ES-I3 (cell line): ENCODE measurements at regions not wholly inside any gene's neighbourhood (a gene's known extent, or its start where the extent isn't known, plus 50 kb on each side); places are given as distances from the start of the nearest gene placed in this dataset.
"Not testable (repeated sequence)": the region's sequence is repeated elsewhere in the genome, so short reads cannot be mapped to it uniquely, and the experiment has no call there.

ENCODE experiments used
- H3K36me3 ChIP-seq: 2 replicates; pipeline ENCODE4 v1.6.1; 2013; ENCODE audit warnings: mild to moderate bottlenecking, low read length, control low read depth, moderate library complexity; ENCODE audit not compliant: insufficient read depth
- H3K4me1 ChIP-seq: 2 replicates; pipeline ENCODE4 v1.6.1; 2013; ENCODE audit warnings: mild to moderate bottlenecking, control low read depth, low read length; ENCODE audit not compliant: insufficient read depth
- H3K9ac ChIP-seq: 2 replicates; pipeline ENCODE4 v1.6.1; 2013; ENCODE audit warnings: low read depth, mild to moderate bottlenecking, low read length, moderate library complexity
- H3K9me3 ChIP-seq: 2 replicates; pipeline ENCODE4 v1.6.1; 2013; ENCODE audit warnings: mild to moderate bottlenecking, low read length, moderate library complexity; ENCODE audit not compliant: control insufficient read depth, insufficient read depth

DNA sequence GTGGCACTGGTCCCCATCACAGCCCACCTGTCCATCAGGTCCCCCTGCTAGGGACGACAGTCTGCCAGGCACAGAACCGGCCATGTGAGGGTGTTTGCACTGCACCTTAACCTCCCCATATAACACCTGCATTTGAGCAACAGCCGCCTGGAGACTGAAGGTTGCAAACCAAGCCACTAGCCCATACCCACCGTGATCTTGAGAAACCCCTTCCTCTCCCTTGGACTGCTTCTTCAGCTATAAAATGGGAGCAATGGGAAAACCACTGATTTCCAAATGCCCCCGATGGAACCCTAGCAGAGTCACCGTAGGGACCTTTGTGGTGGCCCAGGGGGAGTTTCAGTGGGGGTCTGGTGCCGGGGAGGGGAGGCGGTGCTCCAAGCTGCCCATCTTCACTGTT lies 120.1 kb downstream of the NPTX2 start:
- Histone ChIP-seq H3K4me1 (no peaks in the 10 kb centered on the region), H3K36me3 (no peaks in the 10 kb centered on the region), H3K9me3 (peaks cover 4% of the 10 kb centered on the region; the same call in 1 of the 2 replicates), H3K9ac (no peak overlapping the region)

DNA sequence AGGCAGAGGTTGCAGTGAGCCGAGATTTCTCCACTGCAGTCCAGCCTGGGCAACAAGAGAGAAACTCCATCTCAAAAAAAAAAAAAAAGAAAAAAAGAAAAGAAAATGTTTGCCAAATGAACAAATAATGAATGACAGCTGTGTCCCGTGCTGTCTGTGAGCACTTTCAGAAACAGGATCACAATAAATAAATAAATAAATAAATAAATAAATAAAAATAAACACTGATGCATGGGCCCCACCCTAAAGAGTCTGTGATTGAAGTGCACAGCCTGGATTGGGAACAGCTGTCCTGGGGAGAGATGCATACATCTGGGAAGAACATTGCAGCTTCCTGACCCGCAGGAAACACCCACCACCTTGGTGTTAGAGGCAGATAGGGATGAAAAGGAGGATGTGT lies 123.6 kb downstream of the NPTX2 start:
- no peak overlapping the region for H3K9ac ChIP-seq
- H3K36me3 ChIP-seq = no peaks in the 10 kb centered on the region
- H3K4me1 ChIP-seq = no peaks in the 10 kb centered on the region
- no peaks in the 10 kb centered on the region for H3K9me3 ChIP-seq

DNA sequence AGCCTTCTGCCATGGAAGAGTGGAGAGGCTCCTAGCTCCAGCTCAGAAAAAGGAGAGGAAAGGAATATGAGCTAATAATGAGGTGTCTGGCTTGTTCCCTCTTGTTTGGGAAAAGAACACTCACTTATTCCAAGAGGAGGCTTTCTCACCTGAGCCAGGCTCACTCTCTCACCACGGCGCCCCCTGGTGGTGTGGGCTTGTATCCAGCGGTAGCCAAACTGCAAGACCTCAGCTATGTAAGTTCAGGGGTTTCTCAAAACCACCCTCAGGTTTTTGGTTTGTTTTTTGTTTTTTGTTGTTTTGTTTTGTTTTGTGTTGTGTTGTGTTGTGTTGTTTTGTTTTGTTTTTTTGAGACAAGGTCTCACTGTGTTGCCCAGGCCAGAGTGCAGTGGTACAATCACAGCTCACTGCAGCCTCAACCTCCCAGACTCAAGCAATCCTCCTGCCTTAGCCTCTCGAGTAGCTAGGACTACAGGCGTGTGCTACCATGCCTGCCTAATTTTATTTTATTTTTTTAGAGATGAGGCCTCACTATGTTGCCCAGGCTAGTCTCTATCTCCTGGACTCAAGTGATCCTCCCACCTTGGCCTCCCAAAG lies 124.0 kb downstream of the TMEM130 start:
- Histone ChIP-seq H3K9ac (no peak overlapping the region), H3K4me1 (no peaks in the 10 kb centered on the region), H3K36me3 (no peaks in the 10 kb centered on the region), H3K9me3 (no peaks in the 10 kb centered on the region)

DNA sequence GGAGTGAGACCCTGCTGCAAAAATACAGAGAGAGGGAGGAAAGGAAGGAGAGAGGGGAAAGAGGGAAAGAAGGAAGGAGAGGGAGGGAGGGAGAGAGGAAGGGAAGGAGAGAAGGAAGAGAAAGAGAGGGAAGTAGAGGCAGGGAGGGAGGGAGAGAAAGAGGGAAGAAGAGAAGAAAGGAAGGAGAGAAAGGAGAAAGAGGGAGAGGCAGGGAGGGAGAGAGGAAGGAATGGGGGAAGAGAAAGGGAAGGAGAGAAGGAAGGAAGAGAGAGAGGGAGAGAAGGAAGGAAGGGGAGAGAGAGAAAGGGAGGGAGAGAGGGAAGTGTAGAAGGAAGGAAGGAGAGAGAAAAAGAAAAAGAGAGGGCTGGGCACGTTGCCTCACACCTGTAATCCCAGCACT lies 121.7 kb downstream of the TMEM130 start:
- H3K36me3 ChIP-seq = no peaks in the 10 kb centered on the region
- H3K9me3 ChIP-seq = no peaks in the 10 kb centered on the region
- H3K9ac ChIP-seq = no peak overlapping the region
- H3K4me1 ChIP-seq = no peaks in the 10 kb centered on the region

DNA sequence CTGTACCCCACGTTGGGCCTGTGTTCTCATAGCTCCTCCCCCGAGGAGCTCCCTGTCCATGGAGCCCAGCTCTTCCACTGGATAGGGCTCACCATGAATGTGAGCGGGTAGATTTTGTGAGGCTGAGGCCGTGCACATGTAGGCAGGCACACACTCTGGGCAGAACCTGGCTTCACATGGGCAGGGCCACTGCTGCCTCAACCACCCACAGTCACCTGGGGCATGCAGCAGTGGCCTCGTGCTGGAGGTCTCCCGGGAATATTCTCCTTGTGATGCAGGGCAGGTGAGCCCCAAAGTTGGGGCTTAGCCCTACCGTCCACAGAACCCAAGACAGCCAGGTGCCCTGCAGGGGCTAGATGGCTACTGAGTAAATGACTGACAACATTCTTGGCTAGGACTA lies 116.6 kb downstream of the TMEM130 start:
- Histone ChIP-seq H3K4me1 (peaks cover 3% of the 10 kb centered on the region; the same call in 1 of the 2 replicates), H3K9ac (no peak overlapping the region), H3K9me3 (no peaks in the 10 kb centered on the region), H3K36me3 (no peaks in the 10 kb centered on the region)

DNA sequence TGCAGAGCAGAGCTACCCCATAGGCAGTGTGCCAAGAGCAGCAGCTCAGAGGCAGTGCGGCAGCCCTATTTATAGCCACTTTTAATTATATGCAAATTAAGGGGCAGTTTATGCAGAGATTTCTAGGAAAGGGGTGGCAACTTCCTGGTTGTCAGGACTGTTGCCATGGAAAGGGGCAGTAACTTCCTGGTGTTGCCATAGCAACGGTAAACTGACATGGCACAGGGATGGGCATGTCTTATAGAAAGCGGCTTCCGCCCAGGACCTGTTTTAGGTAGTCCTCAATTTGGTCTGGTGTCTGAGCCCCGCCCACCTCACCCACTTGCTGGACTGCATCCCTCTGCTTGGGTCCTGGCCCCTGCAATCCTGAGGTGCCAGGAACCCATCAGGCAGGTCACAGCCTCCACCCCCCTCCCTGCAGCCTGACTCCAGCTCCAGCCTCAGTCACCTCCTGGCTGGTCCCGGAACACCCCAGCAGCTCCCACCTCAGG lies 115.8 kb downstream of the TMEM130 start:
- Histone ChIP-seq H3K4me1 (peaks cover 3% of the 10 kb centered on the region; the same call in 1 of the 2 replicates), H3K9me3 (no peaks in the 10 kb centered on the region), H3K9ac (no peak overlapping the region)

DNA sequence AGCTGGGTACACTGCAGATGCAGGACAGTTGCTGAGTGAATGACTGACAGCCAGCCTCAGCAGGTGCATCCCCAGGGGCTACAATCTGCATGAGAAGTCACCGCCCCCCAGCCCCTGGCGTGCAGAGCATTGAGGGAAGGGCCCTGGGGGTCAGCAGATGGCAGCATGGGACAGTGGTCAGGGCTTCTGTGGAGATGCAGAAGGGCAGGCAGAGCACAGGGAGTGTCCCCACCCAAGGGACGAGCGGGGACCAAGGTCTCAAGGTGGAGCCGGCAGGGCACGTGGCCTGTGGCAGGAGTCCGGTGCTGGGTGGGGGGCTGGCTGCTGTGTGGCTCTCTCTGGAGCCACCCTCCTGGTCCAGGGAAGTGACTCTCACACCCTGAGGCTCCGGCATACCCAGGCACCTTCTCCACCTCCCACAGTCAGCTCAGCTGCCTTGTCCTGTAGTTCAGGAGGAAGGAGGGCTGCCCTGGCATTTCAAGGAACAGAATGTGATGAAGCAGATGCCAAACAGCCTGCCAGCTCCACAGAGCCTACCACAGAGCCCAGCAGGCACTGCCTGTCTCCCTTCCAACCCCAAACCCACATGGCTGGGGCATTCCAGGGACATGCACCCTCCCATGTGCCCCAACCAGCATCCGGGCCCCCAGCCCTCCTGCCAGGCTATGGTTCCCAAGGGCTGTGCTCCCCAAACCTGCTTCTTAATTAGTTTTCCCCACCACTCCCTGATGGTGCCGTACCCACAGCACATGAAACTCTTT lies 114.5 kb downstream of the TMEM130 start:
- Histone ChIP-seq H3K36me3 (no peaks in the 10 kb centered on the region), H3K9me3 (no peaks in the 10 kb centered on the region), H3K4me1 (peaks cover 7% of the 10 kb centered on the region; the same call in 1 of the 2 replicates), H3K9ac (no peak overlapping the region)

More for the DNA sequence above, 115.8 kb downstream of the TMEM130 start:
- no peaks in the 10 kb centered on the region for H3K36me3 ChIP-seq

DNA sequence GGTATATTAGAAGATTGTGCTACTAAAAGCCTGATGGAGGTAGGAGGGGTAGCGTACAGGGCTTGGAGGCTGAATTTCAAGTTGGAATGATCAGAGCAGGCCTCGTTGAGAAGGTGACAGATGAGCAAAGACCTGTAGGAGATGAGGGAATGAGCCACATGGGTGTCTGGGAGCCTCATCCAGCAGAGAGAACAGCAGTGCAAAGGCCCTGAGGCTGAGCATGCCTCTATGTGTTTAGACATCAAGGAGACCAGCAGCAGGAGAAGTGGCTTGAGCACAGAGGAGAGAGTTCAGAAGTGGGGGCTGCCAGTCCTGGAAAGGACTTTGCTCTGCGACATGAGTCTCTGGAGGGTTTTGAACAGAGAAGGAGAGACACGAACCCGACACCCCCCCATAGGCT lies 111.7 kb downstream of the TMEM130 start:
- H3K9ac ChIP-seq = no peak overlapping the region
- no peaks in the 10 kb centered on the region for H3K9me3 ChIP-seq
- no peaks in the 10 kb centered on the region for H3K36me3 ChIP-seq
- peaks cover 7% of the 10 kb centered on the region; the same call in 1 of the 2 replicates for H3K4me1 ChIP-seq

DNA sequence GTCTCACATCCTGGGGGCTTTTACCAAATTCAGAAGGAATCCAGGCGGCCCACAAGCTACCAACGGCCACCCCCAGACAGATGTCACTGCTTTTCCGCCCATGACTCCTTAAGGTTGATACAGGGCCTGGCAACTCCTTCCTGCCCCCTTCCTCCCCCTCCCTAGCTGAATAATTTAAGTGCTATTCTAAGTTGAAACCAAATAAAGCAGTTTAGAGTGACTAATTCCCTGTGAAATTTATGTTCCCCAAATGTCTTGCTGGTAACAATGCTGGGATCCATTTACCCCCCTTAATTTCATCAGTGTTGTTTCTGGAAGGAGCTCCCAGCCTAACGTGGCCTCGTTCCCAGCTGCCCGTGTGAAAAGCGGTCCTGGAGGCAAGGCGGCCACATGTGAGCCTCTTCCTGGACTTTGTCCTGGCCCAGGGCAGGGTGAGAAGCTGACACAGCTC lies 109.6 kb downstream of the TMEM130 start:
- Histone ChIP-seq H3K9me3 (0 out of 2 replicates have a peak, but pooled peaks cover 3% of the 10 kb centered on the region), H3K4me1 (peaks cover 7% of the 10 kb centered on the region; the same call in 1 of the 2 replicates), H3K9ac (no peak overlapping the region), H3K36me3 (no peaks in the 10 kb centered on the region)

DNA sequence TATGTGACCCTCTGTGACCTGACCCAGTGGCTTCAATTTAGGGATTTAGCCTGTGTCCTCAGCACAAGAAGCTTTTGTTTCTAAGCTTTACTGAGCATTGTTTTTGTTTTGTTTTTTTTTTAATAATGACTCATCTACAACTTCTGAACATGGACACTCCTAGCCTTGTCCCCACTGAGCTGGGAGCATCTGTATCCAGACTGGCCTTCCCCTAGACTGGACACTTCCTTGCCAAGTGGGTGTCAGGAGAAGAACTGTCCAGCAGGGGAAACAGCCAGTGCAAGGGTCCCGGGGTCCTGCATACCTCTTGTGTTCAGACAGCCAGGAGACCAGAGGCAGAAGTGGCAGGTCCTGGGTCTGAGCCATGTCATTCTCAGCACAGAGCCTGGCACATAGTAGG lies 108.6 kb downstream of the TMEM130 start:
- 0 out of 2 replicates have a peak, but pooled peaks cover 4% of the 10 kb centered on the region for H3K4me1 ChIP-seq
- H3K36me3 ChIP-seq = no peaks in the 10 kb centered on the region
- H3K9me3 ChIP-seq = 0 out of 2 replicates have a peak, but pooled peaks cover 3% of the 10 kb centered on the region
- H3K9ac ChIP-seq = no peak overlapping the region

DNA sequence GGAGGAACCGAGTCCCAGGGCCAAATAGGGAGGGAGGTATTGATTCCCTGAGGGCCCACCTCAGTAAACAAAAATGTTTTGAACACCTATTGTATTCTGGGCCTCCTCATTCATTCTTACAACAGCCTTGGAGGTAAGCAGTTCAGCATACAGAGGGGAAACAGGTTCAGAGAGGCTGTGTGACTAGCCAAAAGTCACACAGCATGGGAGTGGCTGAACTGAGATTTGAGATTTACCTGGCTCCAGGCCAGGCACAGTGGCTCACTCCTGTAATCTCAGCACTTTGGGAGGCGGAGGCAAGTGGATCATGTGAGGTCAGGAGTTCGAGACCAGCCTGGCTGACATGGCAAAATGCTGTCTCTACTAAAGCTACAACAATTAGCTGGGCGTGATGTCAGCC lies 107.2 kb downstream of the TMEM130 start:
- H3K36me3 ChIP-seq = no peaks in the 10 kb centered on the region
- H3K9ac ChIP-seq = no peak overlapping the region
- 0 out of 2 replicates have a peak, but pooled peaks cover 4% of the 10 kb centered on the region for H3K4me1 ChIP-seq

DNA sequence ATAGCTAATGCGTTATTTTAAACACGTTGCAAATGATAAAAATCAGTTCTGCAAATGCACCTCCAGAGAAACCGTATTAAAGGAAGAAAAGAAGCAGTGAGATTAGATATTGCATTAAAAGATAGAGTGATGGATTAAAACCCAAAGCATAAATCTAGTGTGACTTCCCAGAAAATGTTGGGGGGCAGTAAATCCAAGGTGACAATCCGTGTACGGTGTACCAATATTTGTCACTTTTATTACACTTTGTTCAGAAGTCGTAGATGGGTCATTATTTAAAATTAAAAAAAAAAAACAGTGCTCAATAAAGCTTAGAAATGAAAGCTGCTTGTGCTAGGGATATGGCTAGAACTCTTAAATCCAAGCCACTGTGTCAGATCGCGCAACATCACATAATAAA lies 106.4 kb downstream of the TMEM130 start:
- H3K4me1 ChIP-seq = 0 out of 2 replicates have a peak, but pooled peaks cover 4% of the 10 kb centered on the region
- H3K9me3 ChIP-seq = 0 out of 2 replicates have a peak, but pooled peaks cover 3% of the 10 kb centered on the region
- no peaks in the 10 kb centered on the region for H3K36me3 ChIP-seq
- H3K9ac ChIP-seq = no peak overlapping the region

More for the DNA sequence above, 107.2 kb downstream of the TMEM130 start:
- 0 out of 2 replicates have a peak, but pooled peaks cover 3% of the 10 kb centered on the region for H3K9me3 ChIP-seq

DNA sequence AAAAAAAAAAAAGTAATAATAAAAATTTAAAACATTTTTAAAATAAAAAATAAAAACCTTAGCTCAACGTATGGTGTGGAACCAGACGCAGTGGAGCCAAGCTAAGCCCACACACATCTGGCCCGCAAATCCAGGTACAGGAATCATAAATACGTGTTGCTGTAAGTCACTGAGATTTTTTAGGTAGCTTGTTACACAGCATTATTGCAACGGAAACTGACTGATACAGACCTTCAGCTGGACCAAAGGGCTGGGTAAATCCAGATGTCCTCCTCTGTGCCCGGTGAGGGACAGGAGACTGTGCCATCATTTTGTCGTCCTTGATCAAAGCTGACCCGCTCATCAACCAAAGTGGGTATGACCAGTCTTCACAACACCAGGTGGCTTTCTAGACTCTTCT lies 104.9 kb downstream of the TMEM130 start:
- H3K4me1 ChIP-seq = 0 out of 2 replicates have a peak, but pooled peaks cover 1% of the 10 kb centered on the region
- no peak overlapping the region for H3K9ac ChIP-seq
- H3K9me3 ChIP-seq = 0 out of 2 replicates have a peak, but pooled peaks cover 3% of the 10 kb centered on the region
- no peaks in the 10 kb centered on the region for H3K36me3 ChIP-seq

DNA sequence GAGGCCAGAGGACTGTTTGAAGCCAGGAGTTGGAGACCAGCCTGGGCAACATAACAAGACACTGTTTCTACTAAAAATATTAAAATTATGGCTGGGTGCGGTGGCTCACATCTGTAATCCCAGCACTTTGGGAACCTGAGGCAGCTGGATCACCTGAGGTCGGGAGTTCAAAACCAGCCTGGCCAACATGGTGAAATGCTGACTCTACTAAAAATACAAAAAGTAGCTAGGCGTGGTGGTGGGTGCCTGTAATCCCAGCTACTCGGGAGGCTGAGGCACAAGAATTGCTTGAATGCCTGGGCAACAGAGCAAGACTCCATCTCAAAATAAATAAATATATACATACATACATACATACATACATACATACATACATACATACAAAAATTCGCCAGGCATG lies 99.7 kb downstream of the TMEM130 start:
- not testable (repeated sequence) for H3K4me1 ChIP-seq, H3K36me3 ChIP-seq, H3K9me3 ChIP-seq, H3K9ac ChIP-seq
